ENCODE measurements at regions not wholly inside any gene's neighbourhood (a gene's known extent, or its start where the extent isn't known, plus 50 kb on each side); places are given as distances from the start of the nearest gene placed in this dataset.

DNA sequence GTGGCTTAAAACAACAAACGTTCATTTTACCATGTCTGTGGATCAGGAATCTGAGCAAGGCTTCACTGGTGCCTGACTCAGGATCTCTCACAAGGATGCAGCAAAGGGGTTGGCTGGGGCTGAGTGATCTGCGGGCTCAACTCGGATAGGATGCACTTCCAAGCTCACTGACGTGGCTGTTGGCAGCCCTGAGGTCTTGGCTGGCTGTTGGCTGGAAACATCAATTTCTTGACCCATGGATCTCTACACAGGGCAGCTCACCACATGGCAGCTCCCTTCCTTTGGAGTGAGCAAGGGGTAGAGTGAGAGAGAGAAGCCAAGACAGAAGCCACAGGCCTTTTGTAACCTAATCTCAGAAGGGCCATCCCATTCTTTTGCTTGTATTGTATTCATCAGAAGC lies 202.1 kb downstream of the NXNL2 start:
- no TSS peak for BruUV-seq (replicated peaks)
- Mint-ChIP-seq H3K36me3 (ENCODE audit: insufficient read depth, unreplicated experiment) (no peaks in the 10 kb centered on the region), H3K4me3 (ENCODE audit: low read depth, unreplicated experiment) (no peak overlapping the region), H3K27me3 (ENCODE audit: unreplicated experiment) (peaks cover 5% of the 10 kb centered on the region), H3K9me3 (ENCODE audit: low read depth, unreplicated experiment) (no peaks in the 10 kb centered on the region), H3K4me1 (ENCODE audit: low read depth, unreplicated experiment) (no peaks in the 10 kb centered on the region), H3K27ac (ENCODE audit: unreplicated experiment) (no peak overlapping the region)
- TF ChIP-seq, protein P1, sequence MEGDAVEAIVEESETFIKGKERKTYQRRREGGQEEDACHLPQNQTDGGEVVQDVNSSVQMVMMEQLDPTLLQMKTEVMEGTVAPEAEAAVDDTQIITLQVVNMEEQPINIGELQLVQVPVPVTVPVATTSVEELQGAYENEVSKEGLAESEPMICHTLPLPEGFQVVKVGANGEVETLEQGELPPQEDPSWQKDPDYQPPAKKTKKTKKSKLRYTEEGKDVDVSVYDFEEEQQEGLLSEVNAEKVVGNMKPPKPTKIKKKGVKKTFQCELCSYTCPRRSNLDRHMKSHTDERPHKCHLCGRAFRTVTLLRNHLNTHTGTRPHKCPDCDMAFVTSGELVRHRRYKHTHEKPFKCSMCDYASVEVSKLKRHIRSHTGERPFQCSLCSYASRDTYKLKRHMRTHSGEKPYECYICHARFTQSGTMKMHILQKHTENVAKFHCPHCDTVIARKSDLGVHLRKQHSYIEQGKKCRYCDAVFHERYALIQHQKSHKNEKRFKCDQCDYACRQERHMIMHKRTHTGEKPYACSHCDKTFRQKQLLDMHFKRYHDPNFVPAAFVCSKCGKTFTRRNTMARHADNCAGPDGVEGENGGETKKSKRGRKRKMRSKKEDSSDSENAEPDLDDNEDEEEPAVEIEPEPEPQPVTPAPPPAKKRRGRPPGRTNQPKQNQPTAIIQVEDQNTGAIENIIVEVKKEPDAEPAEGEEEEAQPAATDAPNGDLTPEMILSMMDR (IDR thresholded peaks at IDR 0.05; ENCODE audit: unreplicated experiment) = no peak
- CTCF ChIA-PET = no interaction called here
- no peak for DNase-seq
- intact Hi-C loops (cut with micrococcal nuclease; ENCODE audit: unreplicated experiment) = no loop called here

DNA sequence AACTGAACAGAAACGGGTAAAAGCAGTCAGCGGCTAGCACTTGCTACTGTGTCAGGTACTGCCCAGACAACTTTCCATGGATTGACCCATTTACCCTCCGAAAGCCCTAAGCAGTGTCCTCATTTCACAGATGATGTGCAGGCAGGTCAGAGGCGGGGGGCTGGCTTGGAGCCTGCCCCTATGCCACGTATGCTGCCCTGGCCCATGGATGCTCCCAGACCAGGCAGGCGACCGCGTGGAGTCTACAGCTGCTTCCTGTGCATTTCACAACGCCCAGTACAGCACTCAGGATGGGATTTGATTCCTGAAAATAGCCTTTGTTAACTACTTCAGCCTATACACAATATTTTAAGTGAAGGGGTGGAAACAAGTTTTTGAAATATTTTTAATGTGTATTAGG lies 202.9 kb downstream of the NXNL2 start:
- BruUV-seq (replicated peaks) = no TSS peak
- intact Hi-C loops (cut with micrococcal nuclease; ENCODE audit: unreplicated experiment) = no loop called here
- TF ChIP-seq, protein P1 (IDR thresholded peaks at IDR 0.05; ENCODE audit: unreplicated experiment) = no peak
- CTCF ChIA-PET = no interaction called here
- Mint-ChIP-seq H3K36me3 (ENCODE audit: insufficient read depth, unreplicated experiment) (no peaks in the 10 kb centered on the region), H3K4me1 (ENCODE audit: low read depth, unreplicated experiment) (no peaks in the 10 kb centered on the region), H3K4me3 (ENCODE audit: low read depth, unreplicated experiment) (no peak overlapping the region), H3K27me3 (ENCODE audit: unreplicated experiment) (no peaks in the 10 kb centered on the region), H3K9me3 (ENCODE audit: low read depth, unreplicated experiment) (no peaks in the 10 kb centered on the region), H3K27ac (ENCODE audit: unreplicated experiment) (no peak overlapping the region)
- DNase-seq = no peak

DNA sequence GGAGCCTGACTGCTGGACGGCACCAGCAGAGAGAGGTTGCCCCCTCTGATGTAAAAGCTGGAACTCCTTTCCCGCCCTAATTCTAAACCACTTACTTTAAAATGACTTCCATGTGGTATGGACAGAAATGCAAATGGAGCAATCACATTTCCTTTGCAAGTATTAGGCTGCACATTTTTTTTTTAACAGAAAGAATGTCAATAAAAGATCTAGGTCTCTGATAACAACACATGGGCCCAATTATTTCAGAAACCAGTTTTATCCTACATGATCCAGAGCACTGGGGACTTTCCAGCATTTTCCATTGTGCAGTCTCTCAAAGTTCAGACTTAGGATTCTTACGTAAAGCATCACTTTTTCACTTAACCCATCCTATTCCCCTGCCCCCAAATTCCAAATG lies 203.7 kb downstream of the NXNL2 start:
- BruUV-seq (replicated peaks) = no TSS peak
- TF ChIP-seq, protein P1 (IDR thresholded peaks at IDR 0.05; ENCODE audit: unreplicated experiment) = no peak
- intact Hi-C loops (cut with micrococcal nuclease; ENCODE audit: unreplicated experiment) = no loop called here
- Mint-ChIP-seq H3K27ac (ENCODE audit: unreplicated experiment) (no peak overlapping the region), H3K27me3 (ENCODE audit: unreplicated experiment) (no peaks in the 10 kb centered on the region), H3K36me3 (ENCODE audit: insufficient read depth, unreplicated experiment) (no peaks in the 10 kb centered on the region), H3K4me3 (ENCODE audit: low read depth, unreplicated experiment) (no peak overlapping the region), H3K4me1 (ENCODE audit: low read depth, unreplicated experiment) (no peaks in the 10 kb centered on the region), H3K9me3 (ENCODE audit: low read depth, unreplicated experiment) (no peaks in the 10 kb centered on the region)
- CTCF ChIA-PET = no interaction called here
- DNase-seq = no peak

DNA sequence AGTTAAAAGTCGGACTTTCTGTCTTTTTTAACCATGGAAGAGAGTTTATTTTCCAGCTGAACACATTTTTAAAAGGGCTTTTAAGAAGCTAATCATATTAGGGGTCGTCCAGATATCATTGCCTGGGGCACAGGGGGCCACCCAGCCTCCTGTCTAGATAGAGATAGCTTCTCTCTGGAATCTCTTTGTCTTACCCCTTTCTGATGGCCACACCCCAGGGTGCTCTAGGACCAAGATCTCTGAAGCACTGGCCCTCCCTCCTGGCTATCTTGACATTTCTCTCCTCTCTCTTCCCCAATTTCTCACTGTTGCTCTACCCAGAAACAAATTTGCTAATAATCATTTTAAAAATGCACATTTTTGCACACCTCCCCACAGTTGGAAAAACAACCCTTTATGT lies 204.4 kb downstream of the NXNL2 start:
- Mint-ChIP-seq H3K27ac (ENCODE audit: unreplicated experiment) (no peak overlapping the region), H3K4me1 (ENCODE audit: low read depth, unreplicated experiment) (no peaks in the 10 kb centered on the region), H3K27me3 (ENCODE audit: unreplicated experiment) (peaks cover under 1% of the 10 kb centered on the region), H3K9me3 (ENCODE audit: low read depth, unreplicated experiment) (no peaks in the 10 kb centered on the region), H3K36me3 (ENCODE audit: insufficient read depth, unreplicated experiment) (no peaks in the 10 kb centered on the region), H3K4me3 (ENCODE audit: low read depth, unreplicated experiment) (no peak overlapping the region)
- TF ChIP-seq, protein P1 (IDR thresholded peaks at IDR 0.05; ENCODE audit: unreplicated experiment) = no peak
- intact Hi-C loops (cut with micrococcal nuclease; ENCODE audit: unreplicated experiment) = no loop called here
- CTCF ChIA-PET = no interaction called here
- no peak for DNase-seq
- no TSS peak for BruUV-seq (replicated peaks)

DNA sequence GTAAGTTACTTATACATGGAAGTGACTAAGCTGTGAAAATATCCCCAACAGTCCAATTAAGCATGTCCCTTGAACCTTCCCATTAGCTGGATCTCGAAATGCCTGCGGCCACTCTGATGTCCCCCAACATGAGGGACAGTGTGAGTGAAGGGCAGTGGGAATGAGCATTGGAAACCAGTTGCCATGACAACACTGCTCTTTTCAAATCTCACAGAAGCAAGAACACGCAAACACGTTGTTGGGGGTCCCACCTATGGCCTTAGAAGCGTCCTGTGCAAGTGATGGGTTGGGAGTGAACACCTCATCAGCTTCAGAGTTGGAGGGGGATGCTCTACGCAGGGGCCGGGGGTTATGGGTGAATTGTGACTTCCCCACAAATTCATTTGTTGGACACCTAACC lies 205.9 kb downstream of the NXNL2 start:
- no peak overlapping the region for H3K27ac Mint-ChIP-seq (ENCODE audit: unreplicated experiment)
- TF ChIP-seq, protein P1 (IDR thresholded peaks at IDR 0.05; ENCODE audit: unreplicated experiment) = no peak
- H3K4me1 Mint-ChIP-seq (ENCODE audit: low read depth, unreplicated experiment) = no peaks in the 10 kb centered on the region
- H3K4me3 Mint-ChIP-seq (ENCODE audit: low read depth, unreplicated experiment) = no peak overlapping the region
- peaks cover 8% of the 10 kb centered on the region for H3K27me3 Mint-ChIP-seq (ENCODE audit: unreplicated experiment)
- DNase-seq = no peak
- CTCF ChIA-PET = no interaction called here
- H3K9me3 Mint-ChIP-seq (ENCODE audit: low read depth, unreplicated experiment) = no peaks in the 10 kb centered on the region
- no TSS peak for BruUV-seq (replicated peaks)
- intact Hi-C loops (cut with micrococcal nuclease; ENCODE audit: unreplicated experiment) = no loop called here
- no peaks in the 10 kb centered on the region for H3K36me3 Mint-ChIP-seq (ENCODE audit: insufficient read depth, unreplicated experiment)

Data from Calu3 (cell line).